SK-N-SH (cell line): ENCODE measurements at regions not wholly inside any gene's neighbourhood (a gene's known extent, or its start where the extent isn't known, plus 50 kb on each side); places are given as distances from the start of the nearest gene placed in this dataset.

Source experiments
- CTCF ChIA-PET: fragments of 300-600, 350-600 bp; formaldehyde crosslinking; extraction: SDS; loops from one replicate; lab custom pipeline; 2021; lab: Yijun Ruan, JAX
- POLR2A ChIA-PET: fragments of 350-600 bp; sonication (Branson Sonifier 250); formaldehyde crosslinking; extraction: SDS; loops from one replicate; lab custom pipeline; 2020; ENCODE audit warnings: antibody characterized with exemption, inconsistent platforms; lab: Yijun Ruan, JAX
- DNase-seq: peaks from one replicate; pipeline ENCODE4 v3.0.0; 2012
- H2AFZ ChIP-seq: fragments of 200-600 bp; sonication (generic); 2 replicates; pipeline ENCODE4 v1.8.1; 2016; ENCODE audit warnings: antibody characterized with exemption, mild to moderate bottlenecking, low read depth
- H3F3A ChIP-seq: fragments of 200-600 bp; sonication (generic); replicated peaks from 2 replicates; pipeline ENCODE3; 2016; ENCODE audit warnings: antibody characterized with exemption, mild to moderate bottlenecking; ENCODE audit not compliant: insufficient read depth
- H3K27ac ChIP-seq, 2 experiments: fragments of 200-500 bp in 1 of 2; fragments of 200-600 bp in 1 of 2; sonication (Bioruptor generic) in 1 of 2; sonication (generic), shearing (Covaris generic) in 1 of 2; 2 replicates each; pipeline versions ENCODE4 v1.5.1 to v1.6.1; 2014 to 2016; ENCODE audit warnings: low read depth in 2 of 2, inconsistent platforms in 1 of 2, low read length in 1 of 2, mild to moderate bottlenecking in 1 of 2, mixed read lengths in 1 of 2
- H3K27me3 ChIP-seq: fragments of 200-600 bp; sonication (generic), shearing (Covaris generic); 2 replicates; pipeline ENCODE4 v1.6.1; 2016; ENCODE audit warnings: mixed run types; ENCODE audit not compliant: insufficient read depth
- H3K36me3 ChIP-seq, 2 experiments: fragments of 200-500 bp in 1 of 2; fragments of 200-600 bp in 1 of 2; sonication (Bioruptor generic) in 1 of 2; sonication (generic) in 1 of 2; replicated peaks in 1 of 2; 2 replicates each; pipeline versions ENCODE3 to v1.5.1; 2014 to 2016; ENCODE audit warnings: low read length in 1 of 2, mild to moderate bottlenecking in 1 of 2; ENCODE audit not compliant: insufficient read depth in 2 of 2, control insufficient read depth in 1 of 2
- H3K4me1 ChIP-seq, 2 experiments: fragments of 200-500 bp in 1 of 2; fragments of 200-600 bp in 1 of 2; sonication (Bioruptor generic) in 1 of 2; sonication (generic), shearing (Covaris generic) in 1 of 2; 2 replicates each; pipeline versions ENCODE4 v1.5.1 to v1.6.1; 2014 to 2016; ENCODE audit warnings: low read depth in 1 of 2, low read length in 1 of 2, mixed run types in 1 of 2; ENCODE audit not compliant: insufficient read depth in 2 of 2, control insufficient read depth in 1 of 2
- H3K4me2 ChIP-seq: fragments of 200-600 bp; sonication (generic), shearing (Covaris generic); 2 replicates; pipeline ENCODE4 v1.6.1; 2017; ENCODE audit warnings: mixed run types
- H3K4me3 ChIP-seq, 2 experiments: fragments of 200-500 bp in 1 of 2; fragments of 200-600 bp in 1 of 2; sonication (Bioruptor generic) in 1 of 2; sonication (generic), shearing (Covaris generic) in 1 of 2; 2 replicates each; pipeline versions ENCODE4 v1.5.1 to v1.8.1; 2014 to 2016; ENCODE audit warnings: low read depth in 2 of 2, inconsistent platforms in 1 of 2, low read length in 1 of 2, mild to moderate bottlenecking in 1 of 2, mixed read lengths in 1 of 2, moderate library complexity in 1 of 2
- H3K79me2 ChIP-seq: fragments of 200-600 bp; sonication (generic); 2 replicates; pipeline ENCODE4 v1.8.1; 2017; ENCODE audit warnings: mild to moderate bottlenecking; ENCODE audit not compliant: insufficient read depth
- H3K9ac ChIP-seq: fragments of 200-600 bp; sonication (generic); 2 replicates; pipeline ENCODE4 v1.6.1; 2017; ENCODE audit warnings: mixed run types
- H3K9me2 ChIP-seq: fragments of 200-600 bp; sonication (generic); 2 replicates; pipeline ENCODE4 v1.6.1; 2017; ENCODE audit warnings: mixed run types
- H3K9me3 ChIP-seq: fragments of 200-600 bp; sonication (generic); 2 replicates; pipeline ENCODE4 v1.6.1; 2017; ENCODE audit warnings: mixed run types, mild to moderate bottlenecking, moderate library complexity
- H4K20me1 ChIP-seq: fragments of 200-600 bp; sonication (generic); 2 replicates; pipeline ENCODE4 v1.6.1; 2017; ENCODE audit warnings: mild to moderate bottlenecking, mixed run types; ENCODE audit not compliant: insufficient read depth
- CHD2 ChIP-seq: fragments of 150-350 bp; IDR thresholded peaks from 2 replicates; pipeline ENCODE4 v1.6.1; 2018; ENCODE audit warnings: low read length; ENCODE audit not compliant: partially characterized antibody
- CTCF ChIP-seq: fragments of 200-600 bp; sonication (generic); IDR thresholded peaks from 2 replicates; pipeline ENCODE4 v1.6.1; 2017; ENCODE audit warnings: antibody characterized with exemption, mild to moderate bottlenecking, moderate library complexity
- ELF1 ChIP-seq: IDR thresholded peaks from 2 replicates; pipeline ENCODE4 v1.4.0; 2012
- EP300 ChIP-seq, 2 experiments: IDR thresholded peaks; 2 replicates each; pipeline versions ENCODE4 v1.4.0 to v1.6.1; 2012; ENCODE audit warnings: borderline replicate concordance in 1 of 2, low read depth in 1 of 2, low read length in 1 of 2
- EZH2phosphoT487 ChIP-seq: fragments of 200-600 bp; sonication (generic); IDR thresholded peaks from 2 replicates; pipeline ENCODE4 v1.6.1; 2017; ENCODE audit warnings: low read depth, mixed run types, mild to moderate bottlenecking, antibody characterized with exemption, moderate library complexity, borderline replicate concordance
- FOSL2 ChIP-seq: IDR thresholded peaks from 2 replicates; pipeline ENCODE4 v1.4.0; 2012; ENCODE audit warnings: low read depth, mild to moderate bottlenecking, moderate library complexity, borderline replicate concordance
- FOXJ3 ChIP-seq: sonication (generic); formaldehyde crosslinking; IDR thresholded peaks from 2 replicates; pipeline ENCODE4 v1.5.1; 2020; ENCODE audit warnings: mild to moderate bottlenecking, missing genetic modification reagents
- GABPA ChIP-seq: IDR thresholded peaks from 2 replicates; pipeline ENCODE4 v1.4.0; 2012; ENCODE audit warnings: low read depth, mild to moderate bottlenecking
- MXI1 ChIP-seq: IDR thresholded peaks from 2 replicates; pipeline ENCODE4 v1.6.1; 2012; ENCODE audit warnings: mild to moderate bottlenecking, low read depth, low read length, improper control_type of control experiment
- NFIC ChIP-seq: IDR thresholded peaks from 2 replicates; pipeline ENCODE4 v1.4.0; 2012; ENCODE audit warnings: borderline replicate concordance
- NRF1 ChIP-seq: IDR thresholded peaks from 2 replicates; pipeline ENCODE4 v1.6.1; 2012; ENCODE audit warnings: low read depth, mild to moderate bottlenecking, low read length
- PBX3 ChIP-seq: IDR thresholded peaks from 2 replicates; pipeline ENCODE4; 2012
- POLR2AphosphoS5 ChIP-seq: IDR thresholded peaks from 2 replicates; pipeline ENCODE4 v1.6.1; 2012; ENCODE audit warnings: low read depth, low read length
- RCOR1 ChIP-seq: fragments of 150-350 bp; IDR thresholded peaks from 2 replicates; pipeline ENCODE4 v1.6.1; 2017; ENCODE audit warnings: antibody characterized with exemption, low read length
- REST ChIP-seq: IDR thresholded peaks from 2 replicates; pipeline ENCODE4 v1.6.1; 2012; ENCODE audit warnings: mild to moderate bottlenecking, low read depth, low read length, moderate library complexity
- RFX5 ChIP-seq: IDR thresholded peaks from 2 replicates; pipeline ENCODE4 v1.6.1; 2012; ENCODE audit warnings: mild to moderate bottlenecking, improper control_type of control experiment, low read length
- TAF1 ChIP-seq: IDR thresholded peaks from 2 replicates; pipeline ENCODE4 v1.6.1; 2012; ENCODE audit warnings: low read depth, mild to moderate bottlenecking, low read length, moderate library complexity, borderline replicate concordance
- TEAD4 ChIP-seq: IDR thresholded peaks from 2 replicates; pipeline ENCODE4 v1.4.0; 2012; ENCODE audit warnings: mild to moderate bottlenecking, borderline replicate concordance; ENCODE audit not compliant: insufficient read depth
- USF2 ChIP-seq: fragments of 150-350 bp; IDR thresholded peaks from 2 replicates; pipeline ENCODE4 v1.6.1; 2017; ENCODE audit warnings: antibody characterized with exemption, low read length, low read depth, borderline replicate concordance
- YY1 ChIP-seq: IDR thresholded peaks from 2 replicates; pipeline ENCODE4 v1.4.0; 2012; ENCODE audit warnings: low read depth, mild to moderate bottlenecking
- ZBTB33 ChIP-seq: IDR thresholded peaks from 2 replicates; pipeline ENCODE4 v1.4.0; 2012; ENCODE audit warnings: low read depth, borderline replicate concordance
- WGBS: methylation state at CpG from one replicate; pipeline ENCODE4 v1.1.6; 2017; ENCODE audit warnings: low lambda C conversion rate; 5-methylcytosine and 5-hydroxymethylcytosine counted together

GRCh38 chr18:10322435-10322834, 132.0 kb upstream of the APCDD1 start (continued):
- TF ChIP-seq EZH2phosphoT487 (no peak), CHD2 (no peak), RFX5 (no peak), YY1 (no peak)
- TF ChIP-seq, all 33 proteins: peak for 0

GRCh38 chr18:10329101-10329500, 125.3 kb upstream of the APCDD1 start:
- Histone ChIP-seq H3K27me3 (no peaks in the 10 kb centered on the region; the same call in 1 of the 2 replicates), H3K4me2 (no peak overlapping the region), H3K79me2 (no peaks in the 10 kb centered on the region), H3K9me2 (no peaks in the 10 kb centered on the region), H3K9ac (no peak overlapping the region), H3K36me3 (no peaks in the 10 kb centered on the region), H4K20me1 (no peaks in the 10 kb centered on the region), H3K4me3 (no peak overlapping the region), H3K4me1 (no peaks in the 10 kb centered on the region; a peak in 1 of 4 replicates), H3K27ac (no peak overlapping the region), H3K9me3 (no peaks in the 10 kb centered on the region), H2AFZ (no peak overlapping the region), H3F3A (no peaks in the 10 kb centered on the region)
- POLR2A ChIA-PET = no interaction called here
- CTCF ChIA-PET = no interaction called here
- TF ChIP-seq PBX3 (no peak), FOSL2 (no peak), CTCF (no peak), USF2 (no peak), ELF1 (no peak), REST (no peak), GABPA (no peak), NFIC (no peak), EZH2phosphoT487 (no peak), TAF1 (no peak), MXI1 (no peak), ZBTB33 (no peak), FOXJ3 (no peak), NRF1 (no peak), POLR2AphosphoS5 (no peak), EP300 (IDR thresholded peaks at IDR 0.05; ENCODE audit: borderline replicate concordance in 1 of 2, low read depth in 1 of 2, low read length in 1 of 2) (no peak), YY1 (no peak), TEAD4 (no peak), CHD2 (no peak), RCOR1 (no peak)
- 48% methylated on average over 3 of the region's 3 CpGs for WGBS
- DNase-seq = no peak
